Esophagus muscularis mucosa (tissue), 4 donors: ENCODE measurements at regions not wholly inside any gene's neighbourhood (a gene's known extent, or its start where the extent isn't known, plus 50 kb on each side); places are given as distances from the start of the nearest gene placed in this dataset.

Experiments
- DNase-seq: peaks from one replicate; pipeline ENCODE4 v3.0.0-alpha.2; 2017; ENCODE audit errors: extremely low spot score
- H3K27ac ChIP-seq, 4 donors: fragments of 200-600 bp; sonication (generic); replicated peaks in 1 of 4; 1 replicate in 3 of 4; 2 replicates in 1 of 4; pipeline ENCODE4 v1.5.1; 2016 to 2019; ENCODE audit warnings: mild to moderate bottlenecking in 1 of 4
- H3K27me3 ChIP-seq, 4 donors: fragments of 200-600 bp; sonication (generic); one replicate each; pipeline versions ENCODE4 v1.5.1 to v1.6.0; 2016 to 2019
- H3K36me3 ChIP-seq, 4 donors: fragments of 200-600 bp; sonication (generic); one replicate each; pipeline ENCODE4 v1.5.1; 2016 to 2019
- H3K4me1 ChIP-seq, 4 donors: fragments of 200-600 bp; sonication (generic); one replicate each; pipeline ENCODE4 v1.5.1; 2016 to 2019
- H3K4me3 ChIP-seq, 4 donors: fragments of 200-600 bp; sonication (generic); 1 replicate in 2 of 4; 2 replicates in 2 of 4; pipeline ENCODE4 v1.5.1; 2016 to 2019; ENCODE audit warnings: mild to moderate bottlenecking in 4 of 4, moderate library complexity in 1 of 4
- H3K9me3 ChIP-seq, 4 donors: fragments of 200-600 bp; sonication (generic); 1 replicate in 3 of 4; 2 replicates in 1 of 4; pipeline ENCODE4 v1.5.1; 2016 to 2019
- CTCF ChIP-seq, 3 experiments: fragments of 200-600 bp in 2 of 3; fragments of 450-650 bp in 1 of 3; sonication (generic) in 2 of 3; IDR thresholded peaks; one replicate each; pipeline ENCODE4 v1.5.1; 2017 to 2019; ENCODE audit warnings: antibody characterized with exemption in 3 of 3, mild to moderate bottlenecking in 2 of 3, moderate library complexity in 1 of 3
- EP300 ChIP-seq: sonication (generic); formaldehyde crosslinking; IDR thresholded peaks from one replicate; pipeline ENCODE4 v1.6.1; 2017; ENCODE audit warnings: antibody characterized with exemption
- POLR2A ChIP-seq: fragments of 450-650 bp; IDR thresholded peaks from one replicate; pipeline ENCODE4 v1.6.1; 2017; ENCODE audit warnings: antibody characterized with exemption, moderate library complexity, mild to moderate bottlenecking, low read depth
- POLR2AphosphoS5 ChIP-seq, 2 donors: sonication (generic); formaldehyde crosslinking; IDR thresholded peaks; one replicate each; pipeline ENCODE4 v1.6.1; 2017; ENCODE audit warnings: antibody characterized with exemption in 2 of 2
- WGBS: methylation state at CpG from one replicate; pipeline ENCODE4 v1.1.5; 2018; 5-methylcytosine and 5-hydroxymethylcytosine counted together
- intact Hi-C: fragments of 100-400 bp; cut with DNase I; formaldehyde crosslinking; loops from one replicate; pipeline ENCODE4 v1.15.1; 2023

GRCh38 chr12:42735861-42736361 is 146.4 kb upstream of the PRICKLE1 start:
- peaks cover 12 to 30% (median 21%) of the 10 kb centered on the region in 4 donors for H3K4me1 ChIP-seq
- H3K27ac ChIP-seq = peak overlapping the region in 3 of 4 donors; percentile 12 to 55 (median 42)
- H3K36me3 ChIP-seq = no peaks in the 10 kb centered on the region
- H3K27me3 ChIP-seq = no peaks in the 10 kb centered on the region
- WGBS = 45% methylated on average over 11 of the region's 11 CpGs
- intact Hi-C loops = no loop called here
- peak overlapping the region in 1 of 4 donors; percentile 1 for H3K4me3 ChIP-seq
- no peak for DNase-seq
- H3K9me3 ChIP-seq = no peaks in the 10 kb centered on the region
- TF ChIP-seq EP300 = no peak
- TF ChIP-seq POLR2AphosphoS5 (IDR thresholded peaks at IDR 0.05) = peak; percentile 4 to 47

- Histone ChIP-seq H3K4me1 (peaks cover 12 to 30% (median 25%) of the 10 kb centered on the region in 4 donors), H3K9me3 (no peaks in the 10 kb centered on the region), H3K27ac (no peak overlapping the region), H3K4me3 (no peak overlapping the region), H3K27me3 (no peaks in the 10 kb centered on the region), H3K36me3 (no peaks in the 10 kb centered on the region)
- intact Hi-C loops = no loop called here
- WGBS = 71% methylated on average over 3 of the region's 3 CpGs
- TF ChIP-seq CTCF (IDR thresholded peaks at IDR 0.05) = no peak
- TF ChIP-seq POLR2AphosphoS5 (IDR thresholded peaks at IDR 0.05) = no peak
- no peak for TF ChIP-seq EP300
- TF ChIP-seq POLR2A = no peak
- DNase-seq = no peak
Observed at GRCh38 chr12:42733911-42734310, 144.4 kb upstream of the PRICKLE1 start.

GRCh38 chr12:42732908-42733411 is 143.4 kb upstream of the PRICKLE1 start:
- peaks cover 12 to 30% (median 25%) of the 10 kb centered on the region in 4 donors for H3K4me1 ChIP-seq
- DNase-seq = no peak
- no peak overlapping the region for H3K27ac ChIP-seq
- 74% methylated on average over 3 of the region's 3 CpGs for WGBS
- no peaks in the 10 kb centered on the region for H3K9me3 ChIP-seq
- no peaks in the 10 kb centered on the region for H3K27me3 ChIP-seq
- H3K36me3 ChIP-seq = no peaks in the 10 kb centered on the region
- no peak overlapping the region for H3K4me3 ChIP-seq
- no peak for TF ChIP-seq POLR2AphosphoS5 (IDR thresholded peaks at IDR 0.05)
- no peak for TF ChIP-seq POLR2A
- no peak for TF ChIP-seq CTCF (IDR thresholded peaks at IDR 0.05)
- no peak for TF ChIP-seq EP300
- intact Hi-C loops = no loop called here

- Histone ChIP-seq H3K27me3 (no peaks in the 10 kb centered on the region), H3K4me3 (no peak overlapping the region), H3K36me3 (no peaks in the 10 kb centered on the region), H3K9me3 (peaks cover 0 to 12% (median 7%) of the 10 kb centered on the region in 4 donors), H3K27ac (no peak overlapping the region), H3K4me1 (peaks cover 2 to 11% (median 4%) of the 10 kb centered on the region in 4 donors)
- intact Hi-C loops = no loop called here
- 44% methylated on average over 4 of the region's 4 CpGs for WGBS
- no peak for DNase-seq
- TF ChIP-seq POLR2AphosphoS5 (IDR thresholded peaks at IDR 0.05) = no peak
- no peak for TF ChIP-seq EP300
- no peak for TF ChIP-seq CTCF (IDR thresholded peaks at IDR 0.05)
- TF ChIP-seq POLR2A = no peak
Observed at GRCh38 chr12:42730291-42730690, 140.7 kb upstream of the PRICKLE1 start.

- 78% methylated on average over 3 of the region's 3 CpGs for WGBS
- intact Hi-C loops = no loop called here
Observed at GRCh38 chr12:42729535-42729900, 140.0 kb upstream of the PRICKLE1 start.

More at GRCh38 chr12:42729535-42729900, 140.0 kb upstream of the PRICKLE1 start:
- H3K4me3 ChIP-seq = no peak overlapping the region
- DNase-seq = no peak
- TF ChIP-seq EP300 (no peak), CTCF (IDR thresholded peaks at IDR 0.05) (no peak), POLR2A (no peak), POLR2AphosphoS5 (IDR thresholded peaks at IDR 0.05) (no peak)
- no peaks in the 10 kb centered on the region for H3K27me3 ChIP-seq
- H3K36me3 ChIP-seq = no peaks in the 10 kb centered on the region
- H3K27ac ChIP-seq = no peak overlapping the region
- H3K4me1 ChIP-seq = peaks cover 0 to 7% (median 0%) of the 10 kb centered on the region in 4 donors
- H3K9me3 ChIP-seq = peaks cover 0 to 15% (median 10%) of the 10 kb centered on the region in 4 donors
